ENCODE measurements at regions not wholly inside any gene's neighbourhood (a gene's known extent, or its start where the extent isn't known, plus 50 kb on each side); places are given as distances from the start of the nearest gene placed in this dataset.

GRCh38 chr3:76645724-76646123, 394.2 kb upstream of the ROBO2 start:
- TF ChIP-seq POLR2AphosphoS5 (IDR thresholded peaks at IDR 0.05), result no peak
- TF ChIP-seq CTCF (IDR thresholded peaks at IDR 0.05), result no peak
